Neural cell (in vitro differentiated cells): ENCODE measurements at regions not wholly inside any gene's neighbourhood (a gene's known extent, or its start where the extent isn't known, plus 50 kb on each side); places are given as distances from the start of the nearest gene placed in this dataset.

Source experiments
- H2AFZ ChIP-seq: fragments of 200-600, 300-800 bp; sonication (generic), shearing (Covaris generic); 2 replicates; pipeline ENCODE4 v1.6.0; 2014; ENCODE audit warnings: low read depth, mild to moderate bottlenecking, antibody characterized with exemption, low read length, moderate library complexity
- H3F3A ChIP-seq: fragments of 200-600 bp; shearing (Covaris generic); 2 replicates; pipeline ENCODE4 v1.6.1; 2016; ENCODE audit warnings: mild to moderate bottlenecking, moderate library complexity, mixed read lengths, antibody characterized with exemption, low read length; ENCODE audit not compliant: insufficient read depth, poor library complexity, severe bottlenecking
- H3K27ac ChIP-seq: fragments of 200-600, 300-800 bp; sonication (generic), shearing (Covaris generic); 2 replicates; pipeline ENCODE4 v1.5.1; 2014; ENCODE audit warnings: mild to moderate bottlenecking, low read length, moderate library complexity
- H3K27me3 ChIP-seq: fragments of 300-800, 200-600 bp; sonication (generic), shearing (Covaris generic); 2 replicates; pipeline ENCODE4 v1.6.0; 2014; ENCODE audit warnings: mild to moderate bottlenecking, low read depth, low read length, moderate library complexity; ENCODE audit not compliant: insufficient read depth
- H3K36me3 ChIP-seq: fragments of 300-800, 200-600 bp; sonication (generic), shearing (Covaris generic); 2 replicates; pipeline ENCODE4 v1.5.1; 2014; ENCODE audit warnings: mild to moderate bottlenecking, antibody characterized with exemption, low read length, moderate library complexity; ENCODE audit not compliant: insufficient read depth
- H3K4me2 ChIP-seq: fragments of 300-800, 200-600 bp; sonication (generic), shearing (Covaris generic); 2 replicates; pipeline ENCODE4 v1.6.0; 2014; ENCODE audit warnings: mild to moderate bottlenecking, low read length
- H3K4me3 ChIP-seq: fragments of 300-800, 200-600 bp; sonication (generic), shearing (Covaris generic); 2 replicates; pipeline ENCODE4 v1.5.1; 2014; ENCODE audit warnings: mild to moderate bottlenecking, low read length, moderate library complexity
- H3K79me2 ChIP-seq: fragments of 200-600 bp; shearing (Covaris generic); replicated peaks from 2 replicates; pipeline ENCODE4 v1.6.0; 2014; ENCODE audit warnings: mild to moderate bottlenecking, low read length, moderate library complexity; ENCODE audit not compliant: insufficient read depth
- H3K9ac ChIP-seq: fragments of 300-800, 200-600 bp; sonication (generic), shearing (Covaris generic); 2 replicates; pipeline ENCODE4 v1.6.1; 2016; ENCODE audit warnings: mild to moderate bottlenecking, low read length, mixed read lengths
- H3K9me2 ChIP-seq: fragments of 200-600 bp; shearing (Covaris generic); 2 replicates; pipeline ENCODE4 v1.6.1; 2016; ENCODE audit warnings: mild to moderate bottlenecking, low read length, mixed read lengths; ENCODE audit not compliant: insufficient read depth
- H3K9me3 ChIP-seq: fragments of 200-600, 300-800 bp; sonication (generic), shearing (Covaris generic); 2 replicates; pipeline ENCODE4 v1.6.1; 2016; ENCODE audit warnings: mild to moderate bottlenecking, mixed run types, low read length, moderate library complexity, mixed read lengths
- H4K20me1 ChIP-seq: fragments of 200-600 bp; shearing (Covaris generic); 2 replicates; pipeline ENCODE4 v1.6.1; 2016; ENCODE audit warnings: mild to moderate bottlenecking, mixed run types; ENCODE audit not compliant: insufficient read depth
- EP300 ChIP-seq: fragments of 450-650 bp; conservative IDR thresholded peaks from 2 replicates; pipeline ENCODE4 v1.6.1; 2014; ENCODE audit warnings: antibody characterized with exemption, mild to moderate bottlenecking, moderate library complexity; ENCODE audit not compliant: poor library complexity, severe bottlenecking
- EZH2 ChIP-seq: fragments of 200-600, 300-800 bp; shearing (Covaris generic), sonication (generic); IDR thresholded peaks from 2 replicates; pipeline ENCODE4 v1.6.1; 2014; ENCODE audit warnings: antibody characterized with exemption, low read length, borderline replicate concordance, mild to moderate bottlenecking; ENCODE audit not compliant: insufficient read depth, poor library complexity, severe bottlenecking
- MXI1 ChIP-seq: fragments of 450-650 bp; conservative IDR thresholded peaks from 2 replicates; pipeline ENCODE4 v1.6.1; 2014; ENCODE audit warnings: antibody characterized with exemption, mild to moderate bottlenecking; ENCODE audit not compliant: poor library complexity, severe bottlenecking
- POLR2AphosphoS5 ChIP-seq: IDR thresholded peaks from 2 replicates; pipeline ENCODE4 v1.6.1; 2012
- RAD21 ChIP-seq: fragments of 450-650 bp; conservative IDR thresholded peaks from 2 replicates; pipeline ENCODE4 v1.6.1; 2014; ENCODE audit warnings: antibody characterized with exemption, mild to moderate bottlenecking, moderate library complexity
- SMC3 ChIP-seq: fragments of 450-650 bp; conservative IDR thresholded peaks from 2 replicates; pipeline ENCODE4 v1.6.1; 2014; ENCODE audit warnings: antibody characterized with exemption, mild to moderate bottlenecking, moderate library complexity; ENCODE audit not compliant: poor library complexity
- TAF1 ChIP-seq: IDR thresholded peaks from 2 replicates; pipeline ENCODE4 v1.6.1; 2012; ENCODE audit warnings: low read depth
- TF ChIP-seq, protein P1 (sequence below): IDR thresholded peaks from 2 replicates; pipeline ENCODE4 v1.6.1; 2012; ENCODE audit warnings: borderline replicate concordance
- TF ChIP-seq, protein P2 (sequence below): fragments of 450-650 bp; IDR thresholded peaks from 2 replicates; pipeline ENCODE4 v1.5.1; 2014; ENCODE audit warnings: antibody characterized with exemption, mild to moderate bottlenecking, moderate library complexity; ENCODE audit not compliant: poor library complexity, severe bottlenecking

DNA sequence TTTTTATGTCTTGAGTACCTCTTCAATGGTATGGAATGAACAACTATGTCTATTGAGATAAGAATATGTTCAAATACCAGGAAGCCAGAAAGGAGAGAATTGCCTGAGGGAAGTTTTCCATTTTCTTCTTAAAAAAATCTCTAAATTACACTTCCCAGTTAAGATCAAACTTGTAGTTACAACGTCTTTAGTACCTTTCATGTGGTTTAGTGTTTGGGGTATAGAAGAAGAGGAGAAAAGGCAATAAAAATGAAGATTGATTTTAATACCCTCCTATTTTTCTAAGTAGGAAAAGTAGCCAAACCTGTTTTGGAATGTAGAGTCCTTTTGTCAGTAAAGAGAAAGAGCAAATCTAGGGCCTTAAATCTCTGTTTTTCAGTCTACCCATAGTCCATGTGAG is 470.0 kb upstream of the SEMA3A start:
- H3K36me3 ChIP-seq = no peaks in the 10 kb centered on the region
- H3K9me2 ChIP-seq = no peaks in the 10 kb centered on the region
- H3K9ac ChIP-seq = no peak overlapping the region
- H3K4me2 ChIP-seq = no peak overlapping the region
- no peak for TF ChIP-seq SMC3
- no peak for TF ChIP-seq TAF1
- TF ChIP-seq EZH2 = no peak
- TF ChIP-seq, protein P1, sequence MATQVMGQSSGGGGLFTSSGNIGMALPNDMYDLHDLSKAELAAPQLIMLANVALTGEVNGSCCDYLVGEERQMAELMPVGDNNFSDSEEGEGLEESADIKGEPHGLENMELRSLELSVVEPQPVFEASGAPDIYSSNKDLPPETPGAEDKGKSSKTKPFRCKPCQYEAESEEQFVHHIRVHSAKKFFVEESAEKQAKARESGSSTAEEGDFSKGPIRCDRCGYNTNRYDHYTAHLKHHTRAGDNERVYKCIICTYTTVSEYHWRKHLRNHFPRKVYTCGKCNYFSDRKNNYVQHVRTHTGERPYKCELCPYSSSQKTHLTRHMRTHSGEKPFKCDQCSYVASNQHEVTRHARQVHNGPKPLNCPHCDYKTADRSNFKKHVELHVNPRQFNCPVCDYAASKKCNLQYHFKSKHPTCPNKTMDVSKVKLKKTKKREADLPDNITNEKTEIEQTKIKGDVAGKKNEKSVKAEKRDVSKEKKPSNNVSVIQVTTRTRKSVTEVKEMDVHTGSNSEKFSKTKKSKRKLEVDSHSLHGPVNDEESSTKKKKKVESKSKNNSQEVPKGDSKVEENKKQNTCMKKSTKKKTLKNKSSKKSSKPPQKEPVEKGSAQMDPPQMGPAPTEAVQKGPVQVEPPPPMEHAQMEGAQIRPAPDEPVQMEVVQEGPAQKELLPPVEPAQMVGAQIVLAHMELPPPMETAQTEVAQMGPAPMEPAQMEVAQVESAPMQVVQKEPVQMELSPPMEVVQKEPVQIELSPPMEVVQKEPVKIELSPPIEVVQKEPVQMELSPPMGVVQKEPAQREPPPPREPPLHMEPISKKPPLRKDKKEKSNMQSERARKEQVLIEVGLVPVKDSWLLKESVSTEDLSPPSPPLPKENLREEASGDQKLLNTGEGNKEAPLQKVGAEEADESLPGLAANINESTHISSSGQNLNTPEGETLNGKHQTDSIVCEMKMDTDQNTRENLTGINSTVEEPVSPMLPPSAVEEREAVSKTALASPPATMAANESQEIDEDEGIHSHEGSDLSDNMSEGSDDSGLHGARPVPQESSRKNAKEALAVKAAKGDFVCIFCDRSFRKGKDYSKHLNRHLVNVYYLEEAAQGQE = no peak
- TF ChIP-seq EP300 = no peak
- TF ChIP-seq, protein P2, sequence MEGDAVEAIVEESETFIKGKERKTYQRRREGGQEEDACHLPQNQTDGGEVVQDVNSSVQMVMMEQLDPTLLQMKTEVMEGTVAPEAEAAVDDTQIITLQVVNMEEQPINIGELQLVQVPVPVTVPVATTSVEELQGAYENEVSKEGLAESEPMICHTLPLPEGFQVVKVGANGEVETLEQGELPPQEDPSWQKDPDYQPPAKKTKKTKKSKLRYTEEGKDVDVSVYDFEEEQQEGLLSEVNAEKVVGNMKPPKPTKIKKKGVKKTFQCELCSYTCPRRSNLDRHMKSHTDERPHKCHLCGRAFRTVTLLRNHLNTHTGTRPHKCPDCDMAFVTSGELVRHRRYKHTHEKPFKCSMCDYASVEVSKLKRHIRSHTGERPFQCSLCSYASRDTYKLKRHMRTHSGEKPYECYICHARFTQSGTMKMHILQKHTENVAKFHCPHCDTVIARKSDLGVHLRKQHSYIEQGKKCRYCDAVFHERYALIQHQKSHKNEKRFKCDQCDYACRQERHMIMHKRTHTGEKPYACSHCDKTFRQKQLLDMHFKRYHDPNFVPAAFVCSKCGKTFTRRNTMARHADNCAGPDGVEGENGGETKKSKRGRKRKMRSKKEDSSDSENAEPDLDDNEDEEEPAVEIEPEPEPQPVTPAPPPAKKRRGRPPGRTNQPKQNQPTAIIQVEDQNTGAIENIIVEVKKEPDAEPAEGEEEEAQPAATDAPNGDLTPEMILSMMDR = no peak
- TF ChIP-seq RAD21 = no peak
- no peak for TF ChIP-seq POLR2AphosphoS5
- no peak for TF ChIP-seq MXI1
- H3F3A ChIP-seq = peaks cover 5% of the 10 kb centered on the region
- H3K4me3 ChIP-seq = no peak overlapping the region
- H3K27me3 ChIP-seq = no peaks in the 10 kb centered on the region
- H4K20me1 ChIP-seq = no peaks in the 10 kb centered on the region
- H2AFZ ChIP-seq = no peak overlapping the region
- H3K9me3 ChIP-seq = no peaks in the 10 kb centered on the region
- H3K79me2 ChIP-seq = no peaks in the 10 kb centered on the region
- H3K27ac ChIP-seq = peak overlapping the region; percentile 86

DNA sequence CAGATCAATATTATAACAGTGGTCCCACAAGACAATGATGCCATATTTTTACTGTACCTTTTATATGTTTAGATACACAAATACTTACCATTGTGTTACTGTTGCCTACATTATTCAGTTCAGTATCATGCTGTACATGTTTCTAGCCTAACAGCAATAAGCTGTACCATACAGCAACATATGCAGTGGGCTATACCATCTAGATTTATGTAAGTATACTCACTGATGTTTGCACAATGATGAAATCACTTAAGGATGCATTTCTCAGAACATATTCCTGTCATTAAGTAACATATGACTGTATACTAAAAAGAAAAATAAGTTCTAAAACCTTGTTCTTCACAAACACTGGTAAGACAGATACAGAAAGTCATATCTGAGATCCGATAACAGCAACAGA is 468.6 kb upstream of the SEMA3A start:
- H3K4me3 ChIP-seq = no peak overlapping the region
- no peaks in the 10 kb centered on the region for H4K20me1 ChIP-seq
- H3K27ac ChIP-seq = no peak overlapping the region
- no peak overlapping the region for H2AFZ ChIP-seq
- no peaks in the 10 kb centered on the region for H3K79me2 ChIP-seq
- H3F3A ChIP-seq = peaks cover 5% of the 10 kb centered on the region
- TF ChIP-seq, protein P1 = no peak
- TF ChIP-seq, protein P2 = no peak
- no peak for TF ChIP-seq SMC3
- TF ChIP-seq EP300 = no peak
- TF ChIP-seq EZH2 = no peak
- no peak for TF ChIP-seq MXI1
- TF ChIP-seq POLR2AphosphoS5 = no peak
- no peaks in the 10 kb centered on the region for H3K36me3 ChIP-seq
- no peaks in the 10 kb centered on the region for H3K27me3 ChIP-seq
- no peaks in the 10 kb centered on the region for H3K9me3 ChIP-seq
- H3K4me2 ChIP-seq = no peak overlapping the region
- H3K9me2 ChIP-seq = no peaks in the 10 kb centered on the region
- H3K9ac ChIP-seq = no peak overlapping the region
